NCI-H2227 (cell line): ENCODE measurements at regions not wholly inside any gene's neighbourhood (a gene's known extent, or its start where the extent isn't known, plus 50 kb on each side); places are given as distances from the start of the nearest gene placed in this dataset.

Experiments used
- DNase-seq: peaks from one replicate; lab custom pipeline; 2025; ENCODE audit not compliant: unreplicated experiment; lab: John Stamatoyannopoulos, UW

DNA sequence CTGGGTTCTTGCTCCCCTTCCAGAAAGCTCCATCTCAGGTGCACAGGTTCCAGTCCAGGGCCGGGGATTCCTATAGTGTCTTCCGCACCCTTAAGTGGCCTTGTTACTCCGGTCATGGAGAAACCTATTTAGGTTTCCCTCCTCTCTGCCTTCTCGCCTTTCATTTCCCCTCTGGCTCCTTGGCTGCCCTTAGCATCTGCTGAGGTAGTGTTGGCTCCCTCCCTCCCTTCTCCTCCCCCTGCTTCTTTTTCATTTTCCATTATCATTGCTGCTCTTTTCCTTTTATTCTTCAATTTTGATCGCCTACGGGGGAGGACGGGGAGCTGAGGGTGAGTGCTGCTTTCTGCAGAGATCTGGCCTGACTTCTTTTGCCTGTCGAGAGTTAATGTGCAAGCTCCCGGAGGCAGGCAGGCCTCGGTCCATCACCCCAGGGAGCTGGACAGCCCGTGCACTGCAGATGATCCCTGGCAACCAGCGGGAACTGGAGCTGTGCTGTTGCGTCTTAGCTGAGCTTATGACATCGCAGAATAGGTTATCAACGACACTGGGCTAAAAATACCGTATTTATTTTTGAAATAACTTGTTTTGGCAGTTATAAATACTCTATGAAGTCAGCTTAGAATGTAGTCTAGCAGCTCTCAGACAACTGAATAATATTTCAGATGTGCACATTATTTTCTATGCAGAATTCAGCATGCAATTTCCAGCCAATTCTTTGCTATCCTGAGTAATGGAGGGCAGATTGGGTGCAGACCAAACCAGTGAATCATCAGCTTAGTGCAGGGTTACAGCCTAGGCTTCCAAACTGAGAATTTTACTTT lies 141.9 kb downstream of the SLC4A3 start:
- no peak for DNase-seq

DNA sequence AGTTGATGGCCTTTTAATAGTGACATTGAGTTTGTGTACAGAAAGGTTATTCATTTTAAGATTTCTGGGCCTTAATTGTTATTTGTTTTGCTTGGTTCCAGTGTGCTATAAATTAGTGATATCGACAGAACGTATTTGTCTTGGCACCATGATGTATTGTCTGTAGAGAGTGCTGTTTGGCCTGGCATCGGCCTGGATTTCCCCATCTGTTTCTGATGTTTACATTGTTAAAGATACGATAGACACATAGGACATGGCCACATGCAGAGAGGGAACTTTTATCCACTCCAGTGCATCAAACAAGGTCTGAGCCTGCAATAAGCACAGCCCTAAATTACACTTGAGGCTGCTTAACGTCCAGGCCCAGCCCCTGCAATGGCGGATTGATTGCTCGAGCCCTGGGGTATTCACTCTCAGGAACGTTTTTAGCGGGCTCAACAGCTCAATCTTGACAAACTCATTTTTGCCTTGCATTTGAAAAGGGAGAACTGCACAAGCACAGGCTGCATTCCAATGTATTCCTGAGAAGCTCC lies 144.7 kb downstream of the SLC4A3 start:
- DNase-seq = peak; percentile 43

DNA sequence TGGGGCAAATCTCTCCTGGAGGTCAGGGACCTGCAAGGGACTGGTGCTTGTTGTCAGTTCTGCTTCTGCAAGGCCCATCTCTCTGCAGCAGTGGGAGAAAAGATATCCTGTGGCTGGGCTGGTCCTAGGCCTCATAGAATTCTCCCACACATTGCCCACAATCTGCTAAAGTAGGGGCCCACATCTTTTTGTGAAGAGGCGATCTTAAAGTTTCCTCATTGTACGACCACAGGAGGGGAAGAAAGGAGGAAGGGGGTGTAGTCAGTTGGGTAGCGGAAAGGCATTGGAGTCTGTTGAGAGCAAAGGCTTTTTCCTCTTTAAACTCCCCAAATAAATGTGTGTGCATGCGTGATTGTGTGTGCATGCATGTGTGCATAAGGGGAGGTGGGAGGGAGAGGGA lies 145.3 kb downstream of the SLC4A3 start:
- no peak for DNase-seq

- no peak for DNase-seq
Observed at GRCh38 chr2:219775506-219775905, 148.1 kb downstream of the SLC4A3 start.

- DNase-seq = no peak
Observed at GRCh38 chr2:219777388-219777787, 150.0 kb downstream of the SLC4A3 start.

DNA sequence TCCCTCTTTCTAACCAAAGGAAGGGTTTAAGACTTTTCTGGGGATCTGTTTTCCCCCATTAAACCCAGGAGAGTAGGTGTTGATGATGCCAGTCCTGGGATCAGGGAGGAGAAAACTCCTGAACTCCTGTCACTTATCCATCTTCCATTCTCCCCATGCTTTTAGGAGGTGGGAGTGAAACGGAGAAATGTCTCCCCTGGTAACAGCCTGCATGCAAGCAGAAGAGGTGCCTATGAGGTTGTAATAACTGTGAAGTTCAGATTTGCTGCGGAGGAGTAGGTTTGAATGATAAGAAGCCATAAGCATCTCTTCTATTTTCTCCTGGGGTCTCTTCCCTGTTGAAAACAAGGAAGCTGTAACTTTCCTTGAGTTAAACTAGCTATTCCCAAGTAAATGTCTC lies 150.8 kb downstream of the SLC4A3 start:
- DNase-seq = no peak

GRCh38 chr2:219782737-219783348 lies 155.4 kb downstream of the SLC4A3 start:
- DNase-seq = no peak

DNA sequence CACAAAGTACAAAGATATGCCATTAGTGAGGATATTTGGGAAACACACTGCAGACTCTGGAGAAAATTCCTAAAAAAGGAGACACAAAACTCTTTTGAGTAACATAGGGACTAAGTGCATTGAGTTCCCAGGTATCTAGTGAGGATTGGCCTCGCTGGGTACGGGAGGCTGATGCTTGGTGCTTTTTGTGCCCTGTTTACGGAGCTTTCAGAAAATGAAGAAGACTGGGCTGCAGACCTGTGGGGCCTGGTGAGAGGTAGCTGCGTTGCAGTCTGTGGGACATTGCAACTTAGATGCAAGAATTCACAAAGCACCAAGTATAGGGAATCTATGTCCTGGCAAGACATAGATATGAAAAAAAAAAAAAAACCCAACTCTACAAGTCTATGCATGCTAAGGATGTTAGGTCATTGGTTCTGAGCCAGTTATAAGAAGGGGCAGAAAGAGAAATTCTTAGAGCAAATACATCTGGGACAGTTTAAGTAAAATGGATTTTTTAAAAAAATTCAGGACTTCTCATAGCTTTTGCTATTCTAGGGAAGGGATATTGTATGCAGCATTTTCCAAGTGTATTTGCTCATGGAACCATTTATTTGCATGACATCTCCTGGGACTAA lies 156.0 kb downstream of the SLC4A3 start:
- no peak for DNase-seq

DNA sequence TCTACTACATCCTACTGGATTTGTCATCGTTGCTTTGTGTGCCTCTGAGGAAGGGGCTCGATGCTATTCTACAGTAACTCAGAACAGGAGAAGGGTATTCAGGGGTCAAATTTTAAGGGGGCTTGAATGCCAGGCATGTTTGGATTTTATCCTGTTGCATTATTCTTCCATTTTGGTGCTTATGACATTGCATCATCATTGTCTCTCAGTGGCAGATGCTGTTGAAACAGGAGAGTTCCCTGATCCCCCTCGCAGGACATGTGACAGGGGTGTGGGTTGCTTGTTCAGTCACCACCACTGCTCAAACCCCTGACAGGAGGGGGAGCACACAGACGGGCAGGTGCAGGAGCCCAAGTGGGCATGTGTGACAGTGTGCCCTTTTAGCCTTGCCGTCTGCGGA lies 156.7 kb downstream of the SLC4A3 start:
- DNase-seq = no peak

DNA sequence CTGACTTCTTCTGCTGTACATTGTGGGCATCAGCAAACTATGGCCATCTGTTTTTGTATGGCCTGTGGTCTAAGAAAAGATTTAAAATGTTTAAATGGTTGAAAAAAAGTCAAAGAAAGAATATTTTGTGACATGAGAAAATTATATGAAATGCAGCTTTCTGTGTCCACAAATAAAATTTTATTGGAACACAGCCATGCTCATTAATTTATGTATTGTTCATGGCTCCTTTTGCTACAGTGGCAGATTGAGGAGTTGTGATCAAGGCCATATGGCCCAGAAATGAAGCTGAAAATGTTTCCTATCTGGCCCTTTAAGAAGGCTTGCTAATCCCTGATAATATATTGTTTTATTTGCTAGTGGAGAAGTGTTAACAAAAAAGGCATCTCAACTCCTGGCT lies 162.0 kb downstream of the SLC4A3 start:
- DNase-seq = no peak

GRCh38 chr2:219792446-219792845 lies 165.0 kb downstream of the SLC4A3 start:
- no peak for DNase-seq

DNA sequence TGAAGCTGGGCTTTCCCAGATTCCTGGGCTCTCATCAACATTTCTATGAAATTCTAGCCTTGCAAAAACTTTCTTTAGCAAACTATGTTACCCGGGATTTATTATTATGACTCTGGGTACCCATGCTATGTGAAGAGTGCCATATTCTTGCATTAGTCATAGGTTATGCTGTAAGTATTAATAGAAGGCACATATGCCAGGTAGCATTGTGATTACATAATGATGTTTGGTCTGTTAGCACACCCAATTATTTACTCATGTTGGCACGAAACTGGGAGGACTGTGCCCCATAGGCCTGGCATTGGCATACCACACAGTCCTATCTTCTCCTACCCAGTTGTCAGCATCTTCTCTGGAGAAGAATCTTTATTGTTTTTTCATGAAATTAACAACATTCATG lies 171.0 kb downstream of the SLC4A3 start:
- no peak for DNase-seq

GRCh38 chr2:219803294-219803693 lies 175.9 kb downstream of the SLC4A3 start:
- DNase-seq = no peak

GRCh38 chr2:219810895-219811294 lies 183.5 kb downstream of the SLC4A3 start:
- DNase-seq = no peak

- DNase-seq = no peak
Observed at GRCh38 chr2:219812672-219813071, 185.2 kb downstream of the SLC4A3 start.

DNA sequence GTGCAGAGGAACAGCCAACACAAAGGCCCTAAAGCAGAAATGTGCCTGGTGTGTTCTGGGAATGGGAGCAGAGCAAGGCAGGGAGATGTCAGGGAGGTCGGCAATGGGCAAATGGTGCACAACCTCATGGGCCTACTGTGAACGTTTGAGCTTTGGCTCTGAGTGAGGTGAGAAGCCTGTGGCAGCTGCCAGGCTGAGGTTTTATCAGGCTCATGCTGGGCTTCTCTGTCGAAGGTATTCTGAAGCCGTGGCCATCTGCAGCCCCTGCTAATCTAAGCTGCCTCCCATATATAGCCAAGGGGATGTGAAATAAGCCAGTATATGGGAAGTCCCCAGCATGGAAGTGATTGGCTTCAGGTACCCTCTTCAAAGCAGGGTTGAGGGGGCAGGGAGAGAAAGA lies 193.3 kb downstream of the SLC4A3 start:
- no peak for DNase-seq

DNA sequence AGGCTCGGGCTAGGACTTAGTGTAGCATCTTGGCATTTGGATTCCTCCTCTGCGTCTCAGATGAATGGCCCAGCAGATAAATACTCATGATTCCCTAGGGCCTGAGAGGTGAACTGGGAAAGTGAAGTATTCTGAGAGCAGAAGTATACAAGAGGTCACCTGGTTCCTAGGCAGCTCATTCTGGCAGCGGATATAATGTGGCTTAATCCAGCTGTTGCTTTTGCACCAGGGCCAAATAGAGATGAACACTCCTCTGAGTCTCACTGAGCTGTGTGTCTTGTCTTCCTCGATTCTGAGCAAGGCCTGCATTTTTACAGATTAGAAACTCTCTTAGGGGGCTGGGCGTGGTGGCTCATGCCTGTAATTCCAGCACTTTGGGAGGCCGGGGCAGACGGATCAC lies 196.1 kb downstream of the SLC4A3 start:
- DNase-seq = no peak

- DNase-seq = no peak
Observed at GRCh38 chr2:219824996-219825395, 197.6 kb downstream of the SLC4A3 start.

DNA sequence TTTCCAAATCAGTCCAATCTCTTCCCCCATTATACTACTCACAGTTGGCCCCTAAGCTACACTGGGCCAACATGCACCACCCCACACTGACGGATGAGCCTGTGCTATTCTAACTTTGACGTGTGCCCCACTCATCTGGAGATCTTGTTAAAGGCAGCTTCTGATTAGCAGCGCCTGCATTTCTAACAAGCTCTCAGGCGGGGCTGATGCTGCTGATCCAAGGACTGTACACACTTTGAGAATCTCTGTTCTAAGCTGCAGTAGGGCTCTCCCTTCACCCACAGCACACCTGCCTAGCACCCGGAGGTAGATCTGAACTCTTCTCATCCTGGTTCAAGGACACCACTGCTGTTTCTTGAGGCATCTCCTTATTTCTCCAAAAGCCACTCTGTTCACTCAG lies 200.7 kb downstream of the SLC4A3 start:
- DNase-seq = no peak

DNA sequence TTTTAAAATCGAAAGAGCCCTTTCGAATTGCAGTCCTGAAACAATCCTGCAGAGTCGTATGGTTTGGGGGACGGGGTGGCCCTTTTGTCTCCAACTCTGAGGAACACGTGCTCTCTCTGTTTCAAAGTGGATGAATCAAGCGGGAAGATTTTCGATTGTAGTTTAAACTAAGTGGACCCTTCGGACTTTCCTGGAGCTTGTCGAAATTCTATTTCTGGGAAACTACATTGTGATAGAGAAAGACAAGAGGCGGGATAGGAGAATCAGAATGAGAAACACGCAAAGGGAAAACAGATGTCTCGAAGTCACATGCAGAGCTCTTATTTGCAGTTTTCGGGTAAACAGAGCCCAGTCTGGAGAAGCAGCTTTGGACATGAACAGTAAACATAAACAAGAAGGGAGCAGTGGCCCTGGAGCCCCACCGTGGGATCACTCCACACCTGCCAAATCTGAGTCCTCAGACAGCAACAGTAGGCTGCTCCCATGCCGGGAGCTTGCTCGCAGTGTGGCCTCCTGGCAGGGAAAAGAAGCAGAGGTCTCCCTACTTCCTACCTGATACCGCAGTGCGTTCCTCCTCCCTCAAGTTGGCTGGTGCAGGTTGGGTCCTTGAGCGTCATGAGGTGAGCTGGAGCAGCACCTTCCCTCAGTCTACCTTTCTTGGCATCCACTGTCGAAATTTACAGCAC lies 202.4 kb downstream of the SLC4A3 start:
- DNase-seq = no peak

DNA sequence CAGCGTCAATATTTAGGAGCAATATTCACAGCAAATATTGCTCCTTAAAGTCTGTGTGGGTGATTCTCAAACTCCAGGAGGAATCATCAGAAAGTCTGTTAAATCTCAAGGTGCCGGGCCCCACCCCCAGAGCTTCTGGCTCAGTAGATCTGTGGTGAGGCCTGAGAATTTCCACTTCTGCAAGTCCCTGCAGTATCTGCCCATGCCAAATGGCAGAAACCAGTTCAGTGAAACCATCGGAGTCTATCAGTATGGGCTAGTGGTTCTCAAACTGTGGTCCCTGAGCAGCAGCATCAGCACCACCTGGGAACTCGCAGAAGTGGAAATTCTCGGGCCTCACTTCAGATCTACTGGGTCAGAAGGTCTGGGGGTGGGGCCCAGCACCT lies 202.9 kb downstream of the SLC4A3 start:
- DNase-seq = no peak

- DNase-seq = no peak
Observed at GRCh38 chr2:219831957-219832356, 204.5 kb downstream of the SLC4A3 start.
